ENCODE measurements at regions not wholly inside any gene's neighbourhood (a gene's known extent, or its start where the extent isn't known, plus 50 kb on each side); places are given as distances from the start of the nearest gene placed in this dataset.

- Mint-ChIP-seq H3K4me1 (ENCODE audit: unreplicated experiment) (no peaks in the 10 kb centered on the region), H3K4me3 (no peak overlapping the region), H3K27me3 (peaks cover 27% of the 10 kb centered on the region), H3K36me3 (no peaks in the 10 kb centered on the region), H3K27ac (no peak overlapping the region), H3K9me3 (no peaks in the 10 kb centered on the region)
- DNase-seq (ENCODE audit: extremely low spot score, unreplicated experiment), result no peak
- no peak for TF ChIP-seq CTCF (conservative IDR thresholded peaks at IDR 0.05)
These were observed 473.8 kb downstream of the KIF20B start for GRCh38 chr10:90175161-90175681.

- TF ChIP-seq CTCF (conservative IDR thresholded peaks at IDR 0.05), result no peak
- Mint-ChIP-seq H3K27me3 (peaks cover 30% of the 10 kb centered on the region), H3K36me3 (no peaks in the 10 kb centered on the region), H3K4me1 (ENCODE audit: unreplicated experiment) (no peaks in the 10 kb centered on the region), H3K9me3 (no peaks in the 10 kb centered on the region), H3K4me3 (no peak overlapping the region), H3K27ac (no peak overlapping the region)
- no peak for DNase-seq (ENCODE audit: extremely low spot score, unreplicated experiment)
These were observed 478.5 kb downstream of the KIF20B start for GRCh38 chr10:90179696-90180407.

GRCh38 chr10:90180886-90181691 is 479.7 kb downstream of the KIF20B start:
- Mint-ChIP-seq H3K9me3 (no peaks in the 10 kb centered on the region), H3K27me3 (peaks cover 24% of the 10 kb centered on the region), H3K27ac (no peak overlapping the region), H3K36me3 (no peaks in the 10 kb centered on the region), H3K4me3 (no peak overlapping the region), H3K4me1 (ENCODE audit: unreplicated experiment) (no peaks in the 10 kb centered on the region)
- DNase-seq (ENCODE audit: extremely low spot score, unreplicated experiment), result no peak
- no peak for TF ChIP-seq CTCF (conservative IDR thresholded peaks at IDR 0.05)

GRCh38 chr10:90192825-90193224 is 491.4 kb downstream of the KIF20B start:
- Mint-ChIP-seq H3K4me1 (ENCODE audit: unreplicated experiment) (no peaks in the 10 kb centered on the region), H3K27ac (no peak overlapping the region), H3K27me3 (no peaks in the 10 kb centered on the region), H3K9me3 (peaks cover 6% of the 10 kb centered on the region), H3K4me3 (no peak overlapping the region), H3K36me3 (no peaks in the 10 kb centered on the region)
- DNase-seq (ENCODE audit: extremely low spot score, unreplicated experiment), result no peak
- no peak for TF ChIP-seq CTCF (conservative IDR thresholded peaks at IDR 0.05)

GRCh38 chr10:90193240-90193985 is 492.0 kb downstream of the KIF20B start:
- Mint-ChIP-seq H3K9me3 (peaks cover 6% of the 10 kb centered on the region), H3K27me3 (no peaks in the 10 kb centered on the region), H3K27ac (no peak overlapping the region), H3K4me3 (no peak overlapping the region), H3K4me1 (ENCODE audit: unreplicated experiment) (no peaks in the 10 kb centered on the region), H3K36me3 (no peaks in the 10 kb centered on the region)
- DNase-seq (ENCODE audit: extremely low spot score, unreplicated experiment), result no peak
- TF ChIP-seq CTCF (conservative IDR thresholded peaks at IDR 0.05), result no peak

Data from type B pancreatic cell (in vitro differentiated cells).